ENCODE measurements at regions not wholly inside any gene's neighbourhood (a gene's known extent, or its start where the extent isn't known, plus 50 kb on each side); places are given as distances from the start of the nearest gene placed in this dataset.
"Not testable (repeated sequence)": the region's sequence is repeated elsewhere in the genome, so short reads cannot be mapped to it uniquely, and the experiment has no call there.

GRCh38 chr2:194639057-194639456, 1018.0 kb upstream of the SLC39A10 start:
- TF ChIP-seq POLR2A (IDR thresholded peaks at IDR 0.05); CTCF (IDR thresholded peaks at IDR 0.05 in 4 of 5, conservative IDR thresholded peaks at IDR 0.05 in 1 of 5): not testable (repeated sequence)
